ENCODE measurements at regions not wholly inside any gene's neighbourhood (a gene's known extent, or its start where the extent isn't known, plus 50 kb on each side); places are given as distances from the start of the nearest gene placed in this dataset.

GRCh38 chr19:34104557-34104956, 67.7 kb upstream of the LSM14A start:
- DNase-seq (ENCODE audit: low read depth): no peak

- DNase-seq (ENCODE audit: low read depth): no peak
Observed at GRCh38 chr19:34109596-34109995, 62.7 kb upstream of the LSM14A start.

GRCh38 chr19:34118879-34119748, 53.2 kb upstream of the LSM14A start:
- no peak for DNase-seq (ENCODE audit: low read depth)

GRCh38 chr19:34120141-34120540, 52.2 kb upstream of the LSM14A start:
- DNase-seq (ENCODE audit: low read depth): no peak

- peak; percentile 54 for DNase-seq (ENCODE audit: low read depth)
Observed at GRCh38 chr19:34120846-34121639, 51.3 kb upstream of the LSM14A start.

Data from Daoy (cell line).